ENCODE measurements at regions not wholly inside any gene's neighbourhood (a gene's known extent, or its start where the extent isn't known, plus 50 kb on each side); places are given as distances from the start of the nearest gene placed in this dataset.

- TF ChIP-seq REST (IDR thresholded peaks at IDR 0.05; ENCODE audit: unreplicated experiment) (no peak), EZH2 (IDR thresholded peaks at IDR 0.05; ENCODE audit: low read depth, unreplicated experiment) (no peak), STAT1 (IDR thresholded peaks at IDR 0.05; ENCODE audit: unreplicated experiment) (no peak), ZNF331 (CRISPR knock-in tag; IDR thresholded peaks at IDR 0.05; ENCODE audit: low read depth) (no peak)
Measured at GRCh38 chr2:145076085-145076484, 556.2 kb upstream of the ZEB2 start (continued).

- H3K4me2 ChIP-seq: no peak overlapping the region
- no peaks in the 10 kb centered on the region for H3K36me3 Mint-ChIP-seq (ENCODE audit: low read depth)
- no peaks in the 10 kb centered on the region for H3K4me1 ChIP-seq (ENCODE audit: insufficient read depth)
- no peak overlapping the region for H3K4me3 Mint-ChIP-seq
- H3K9me2 ChIP-seq (ENCODE audit: insufficient read depth): no peaks in the 10 kb centered on the region; the same call in 1 of the 2 replicates
- no peaks in the 10 kb centered on the region for H3F3A ChIP-seq (replicated peaks; ENCODE audit: low read depth)
- no peaks in the 10 kb centered on the region for H3K36me3 ChIP-seq (ENCODE audit: insufficient read depth)
- H2AFZ ChIP-seq: no peak overlapping the region
- H3K9me3 Mint-ChIP-seq: no peaks in the 10 kb centered on the region
- H3K27me3 ChIP-seq (ENCODE audit: insufficient read depth): no peaks in the 10 kb centered on the region
- no peaks in the 10 kb centered on the region for H3K79me2 ChIP-seq (replicated peaks; ENCODE audit: insufficient read depth)
- H4K20me1 ChIP-seq (replicated peaks; ENCODE audit: insufficient read depth): no peaks in the 10 kb centered on the region
- no peaks in the 10 kb centered on the region for H3K27me3 Mint-ChIP-seq (ENCODE audit: insufficient read depth, low read depth, poor library complexity)
- no peaks in the 10 kb centered on the region for H3K4me1 Mint-ChIP-seq
- DNase-seq (ENCODE audit: low spot score) (no peak), ATAC-seq (no peak)
- no peak overlapping the region for H3K27ac Mint-ChIP-seq
- H3K4me3 ChIP-seq: no peak overlapping the region
- no peak overlapping the region for H3K27ac ChIP-seq (ENCODE audit: low read depth)
- no peak for TF ChIP-seq CTCF (conservative IDR thresholded peaks at IDR 0.05; ENCODE audit: low read depth in 2 of 2)
- no peak for TF ChIP-seq ZNF331 (CRISPR knock-in tag; IDR thresholded peaks at IDR 0.05; ENCODE audit: low read depth)
- TF ChIP-seq ZNF114 (CRISPR knock-in tag; IDR thresholded peaks at IDR 0.05): no peak
- TF ChIP-seq ETS1 (IDR thresholded peaks at IDR 0.05): no peak
- TF ChIP-seq REST (IDR thresholded peaks at IDR 0.05; ENCODE audit: unreplicated experiment): no peak
- TF ChIP-seq EZH2 (IDR thresholded peaks at IDR 0.05; ENCODE audit: low read depth, unreplicated experiment): no peak
- TF ChIP-seq CREB1 (CRISPR knock-in tag; IDR thresholded peaks at IDR 0.05; ENCODE audit: low read depth): no peak
- TF ChIP-seq EZH2phosphoT487 (IDR thresholded peaks at IDR 0.05; ENCODE audit: unreplicated experiment): no peak
- no peak for TF ChIP-seq JUNB (IDR thresholded peaks at IDR 0.05; ENCODE audit: unreplicated experiment)
- no peak for TF ChIP-seq STAT1 (IDR thresholded peaks at IDR 0.05; ENCODE audit: unreplicated experiment)
Measured at GRCh38 chr2:145075454-145076062, 555.6 kb upstream of the ZEB2 start.

Data from GM23338 (cell line).